ENCODE measurements at regions not wholly inside any gene's neighbourhood (a gene's known extent, or its start where the extent isn't known, plus 50 kb on each side); places are given as distances from the start of the nearest gene placed in this dataset.

GRCh38 chr5:103367702-103368101 lies 109.1 kb downstream of the MACIR start:
- ChIA-PET CTCF (no interaction called here), POLR2A (no interaction called here)
- no peak overlapping the region for H3K9ac ChIP-seq (ENCODE audit: low read length)
- no peak overlapping the region for H3K4me3 ChIP-seq (ENCODE audit: control extremely low read depth in 1 of 5, extremely low read depth in 1 of 5, insufficient read depth in 1 of 5, low read depth in 2 of 5, low read length in 4 of 5)
- no peaks in the 10 kb centered on the region for H3K27me3 ChIP-seq (replicated peaks in 1 of 4; ENCODE audit: control extremely low read depth in 1 of 4, control insufficient read depth in 3 of 4, insufficient read depth in 4 of 4, low read length in 3 of 4)
- H3K4me2 ChIP-seq (replicated peaks; ENCODE audit: low read depth, low read length, poor library complexity, severe bottlenecking): no peak overlapping the region
- H4K20me1 ChIP-seq (ENCODE audit: control insufficient read depth, insufficient read depth, low read length, poor library complexity, severe bottlenecking): no peaks in the 10 kb centered on the region
- H3K27ac Mint-ChIP-seq: no peak overlapping the region
- TF ChIP-seq CTCF (IDR thresholded peaks at IDR 0.05) (no peak), EZH2 (IDR thresholded peaks at IDR 0.05; ENCODE audit: borderline replicate concordance, insufficient read depth, low read depth, low read length, poor library complexity, severe bottlenecking) (no peak)
- DNase-seq (no peak), ATAC-seq (ENCODE audit: low read depth) (no peak)
- peaks cover 2% of the 10 kb centered on the region for H3K9me3 Mint-ChIP-seq (ENCODE audit: insufficient read depth)
- H2AFZ ChIP-seq (ENCODE audit: insufficient read depth, low read depth, low read length, poor library complexity, severe bottlenecking): no peak overlapping the region
- H3K27ac ChIP-seq (ENCODE audit: low read length in 2 of 2): no peak overlapping the region
- H3K9me3 ChIP-seq (ENCODE audit: control extremely low read depth in 1 of 3, control insufficient read depth in 2 of 3, insufficient read depth in 1 of 3, low read length in 2 of 3): peaks cover 0 to 3% (median 0%) of the 10 kb centered on the region in 3 donors
- no peaks in the 10 kb centered on the region for H3K4me1 ChIP-seq (ENCODE audit: control insufficient read depth in 2 of 2, insufficient read depth in 2 of 2, low read length in 2 of 2)
- no CpG with 5 or more reads among the region's 2 CpGs for WGBS (ENCODE audit: insufficient coverage)
- intact Hi-C loops (cut with micrococcal nuclease): no loop called here
- no peaks in the 10 kb centered on the region for H3K36me3 ChIP-seq (replicated peaks in 1 of 2; ENCODE audit: control extremely low read depth in 1 of 2, control insufficient read depth in 1 of 2, extremely low read depth in 1 of 2, insufficient read depth in 2 of 2, low read length in 1 of 2)
- no peaks in the 10 kb centered on the region for H3K27me3 Mint-ChIP-seq
- H3K4me3 Mint-ChIP-seq: no peak overlapping the region
- H3K4me1 Mint-ChIP-seq: no peaks in the 10 kb centered on the region
- no peaks in the 10 kb centered on the region for H3K79me2 ChIP-seq (ENCODE audit: control insufficient read depth, insufficient read depth, low read length)

GRCh38 chr5:103366918-103367549 lies 108.5 kb downstream of the MACIR start:
- Histone ChIP-seq H3K27me3 (replicated peaks in 1 of 4; ENCODE audit: control extremely low read depth in 1 of 4, control insufficient read depth in 3 of 4, insufficient read depth in 4 of 4, low read length in 3 of 4) (no peaks in the 10 kb centered on the region), H4K20me1 (ENCODE audit: control insufficient read depth, insufficient read depth, low read length, poor library complexity, severe bottlenecking) (no peaks in the 10 kb centered on the region), H2AFZ (ENCODE audit: insufficient read depth, low read depth, low read length, poor library complexity, severe bottlenecking) (no peak overlapping the region), H3K36me3 (replicated peaks in 1 of 2; ENCODE audit: control extremely low read depth in 1 of 2, control insufficient read depth in 1 of 2, extremely low read depth in 1 of 2, insufficient read depth in 2 of 2, low read length in 1 of 2) (no peaks in the 10 kb centered on the region), H3K4me2 (replicated peaks; ENCODE audit: low read depth, low read length, poor library complexity, severe bottlenecking) (no peak overlapping the region), H3K27ac (ENCODE audit: low read length in 2 of 2) (no peak overlapping the region), H3K79me2 (ENCODE audit: control insufficient read depth, insufficient read depth, low read length) (no peaks in the 10 kb centered on the region), H3K9me3 (ENCODE audit: control extremely low read depth in 1 of 3, control insufficient read depth in 2 of 3, insufficient read depth in 1 of 3, low read length in 2 of 3) (peaks cover 0 to 3% (median 0%) of the 10 kb centered on the region in 3 donors), H3K4me1 (ENCODE audit: control insufficient read depth in 2 of 2, insufficient read depth in 2 of 2, low read length in 2 of 2) (no peaks in the 10 kb centered on the region), H3K4me3 (ENCODE audit: control extremely low read depth in 1 of 5, extremely low read depth in 1 of 5, insufficient read depth in 1 of 5, low read depth in 2 of 5, low read length in 4 of 5) (no peak overlapping the region), H3K9ac (ENCODE audit: low read length) (no peak overlapping the region)
- H3K4me3 Mint-ChIP-seq: no peak overlapping the region
- intact Hi-C loops (cut with micrococcal nuclease): no loop called here
- WGBS (ENCODE audit: insufficient coverage): 90% methylated on average over 7 of the region's 10 CpGs
- TF ChIP-seq EZH2 (IDR thresholded peaks at IDR 0.05; ENCODE audit: borderline replicate concordance, insufficient read depth, low read depth, low read length, poor library complexity, severe bottlenecking) (no peak), CTCF (IDR thresholded peaks at IDR 0.05) (no peak)
- ChIA-PET CTCF (no interaction called here), POLR2A (no interaction called here)
- no peaks in the 10 kb centered on the region for H3K27me3 Mint-ChIP-seq
- no peaks in the 10 kb centered on the region for H3K4me1 Mint-ChIP-seq
- ATAC-seq (ENCODE audit: low read depth): no peak
- DNase-seq: no peak
- peaks cover 2% of the 10 kb centered on the region for H3K9me3 Mint-ChIP-seq (ENCODE audit: insufficient read depth)
- H3K27ac Mint-ChIP-seq: no peak overlapping the region
